ENCODE measurements at regions not wholly inside any gene's neighbourhood (a gene's known extent, or its start where the extent isn't known, plus 50 kb on each side); places are given as distances from the start of the nearest gene placed in this dataset.

DNA sequence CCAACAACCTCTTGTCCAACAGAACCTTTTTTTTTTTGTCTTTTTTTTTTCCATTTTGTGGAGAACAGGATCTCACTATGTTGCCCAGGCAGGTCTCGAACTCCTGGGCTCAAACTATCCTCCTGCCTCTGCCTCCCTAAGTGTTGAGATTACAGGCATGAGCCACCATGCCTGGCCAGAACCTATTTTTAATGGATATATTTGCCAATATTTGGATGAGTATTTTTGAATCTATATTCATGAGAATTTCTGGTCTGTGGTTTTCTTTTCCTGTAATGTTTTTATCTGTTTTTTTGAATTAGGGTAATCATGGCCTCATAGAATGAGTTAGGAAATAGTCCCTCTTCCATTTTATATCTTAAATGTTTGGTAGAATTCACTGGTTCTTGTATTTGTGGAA, 70.4 kb upstream of the RET start:
- no peak for TF ChIP-seq POLR2A (IDR thresholded peaks at IDR 0.05)
- TF ChIP-seq, protein P1, sequence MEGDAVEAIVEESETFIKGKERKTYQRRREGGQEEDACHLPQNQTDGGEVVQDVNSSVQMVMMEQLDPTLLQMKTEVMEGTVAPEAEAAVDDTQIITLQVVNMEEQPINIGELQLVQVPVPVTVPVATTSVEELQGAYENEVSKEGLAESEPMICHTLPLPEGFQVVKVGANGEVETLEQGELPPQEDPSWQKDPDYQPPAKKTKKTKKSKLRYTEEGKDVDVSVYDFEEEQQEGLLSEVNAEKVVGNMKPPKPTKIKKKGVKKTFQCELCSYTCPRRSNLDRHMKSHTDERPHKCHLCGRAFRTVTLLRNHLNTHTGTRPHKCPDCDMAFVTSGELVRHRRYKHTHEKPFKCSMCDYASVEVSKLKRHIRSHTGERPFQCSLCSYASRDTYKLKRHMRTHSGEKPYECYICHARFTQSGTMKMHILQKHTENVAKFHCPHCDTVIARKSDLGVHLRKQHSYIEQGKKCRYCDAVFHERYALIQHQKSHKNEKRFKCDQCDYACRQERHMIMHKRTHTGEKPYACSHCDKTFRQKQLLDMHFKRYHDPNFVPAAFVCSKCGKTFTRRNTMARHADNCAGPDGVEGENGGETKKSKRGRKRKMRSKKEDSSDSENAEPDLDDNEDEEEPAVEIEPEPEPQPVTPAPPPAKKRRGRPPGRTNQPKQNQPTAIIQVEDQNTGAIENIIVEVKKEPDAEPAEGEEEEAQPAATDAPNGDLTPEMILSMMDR (IDR thresholded peaks at IDR 0.05): no peak

Measured in testis (tissue), 2 donors.